ENCODE measurements at regions not wholly inside any gene's neighbourhood (a gene's known extent, or its start where the extent isn't known, plus 50 kb on each side); places are given as distances from the start of the nearest gene placed in this dataset.
"Not testable (repeated sequence)": the region's sequence is repeated elsewhere in the genome, so short reads cannot be mapped to it uniquely, and the experiment has no call there.

DNA sequence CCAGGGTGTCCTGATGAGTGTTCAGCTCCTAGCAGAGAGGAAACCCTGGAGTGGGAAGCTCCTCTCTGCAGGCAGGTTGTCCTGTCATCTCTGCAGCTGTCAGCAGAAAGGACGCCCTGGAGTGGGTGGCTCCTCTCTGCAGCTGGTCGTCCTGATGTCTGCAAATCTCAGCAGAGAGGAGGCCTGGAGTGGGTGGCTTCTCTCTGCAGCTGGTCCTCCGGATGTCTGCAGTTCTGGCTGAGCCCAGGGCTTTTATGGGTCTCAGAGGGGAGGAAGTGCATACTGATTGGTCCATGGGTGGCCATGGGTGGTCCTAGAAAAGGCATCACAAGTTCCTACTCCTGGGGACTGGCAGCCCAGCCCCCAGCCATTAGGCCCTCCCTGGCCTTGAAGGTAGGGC lies 102.6 kb upstream of the BNIP2 start:
- in situ Hi-C loops (cut with MboI; ENCODE audit: low sequenced_read_pairs), result no loop called here

DNA sequence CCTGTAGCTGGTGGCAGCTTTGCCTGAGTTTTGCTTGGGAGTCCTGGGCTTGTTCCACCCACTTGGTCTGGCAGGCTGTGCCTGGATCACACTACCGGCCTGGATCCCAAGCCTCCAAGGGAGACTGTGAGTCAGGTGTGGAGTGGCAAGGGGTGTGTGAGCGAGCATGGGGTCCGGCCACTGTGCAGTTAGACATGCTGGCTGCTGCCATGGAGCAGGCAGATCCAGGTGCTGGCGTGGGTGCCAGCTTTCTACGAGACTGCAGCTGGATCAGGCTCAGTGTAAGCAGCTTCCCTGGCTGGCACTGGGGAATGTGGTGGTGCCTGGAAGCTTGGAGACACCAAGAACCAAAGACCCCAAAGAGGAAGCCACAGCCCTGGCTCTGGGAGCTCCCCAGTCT lies 102.0 kb upstream of the BNIP2 start:
- in situ Hi-C loops (cut with MboI; ENCODE audit: low sequenced_read_pairs), result no loop called here

GRCh38 chr15:59786466-59786865 lies 97.3 kb upstream of the BNIP2 start:
- in situ Hi-C loops (cut with MboI; ENCODE audit: low sequenced_read_pairs), result not testable (repeated sequence)

DNA sequence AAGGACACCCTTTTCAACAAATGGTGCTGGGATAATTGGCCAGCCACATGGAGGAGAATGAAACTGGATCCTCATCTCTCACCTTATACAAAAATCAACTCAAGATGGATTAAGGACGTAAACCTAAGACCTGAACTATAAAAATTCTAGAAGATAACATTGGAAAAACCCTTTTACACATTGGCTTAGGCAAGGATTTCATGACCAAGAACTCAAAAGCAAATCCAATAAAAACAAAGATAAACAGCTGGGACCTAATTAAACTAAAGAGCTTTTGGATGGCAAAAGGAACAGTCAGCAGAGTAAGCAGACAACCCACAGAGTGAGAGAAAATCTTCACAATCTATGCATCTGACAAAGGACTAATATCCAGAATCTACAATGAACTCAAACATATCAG lies 96.9 kb upstream of the BNIP2 start:
- in situ Hi-C loops (cut with MboI; ENCODE audit: low sequenced_read_pairs), result not testable (repeated sequence)

GRCh38 chr15:59783774-59784520 lies 94.8 kb upstream of the BNIP2 start:
- in situ Hi-C loops (cut with MboI; ENCODE audit: low sequenced_read_pairs), result not testable (repeated sequence)

- in situ Hi-C loops (cut with MboI; ENCODE audit: low sequenced_read_pairs), result no loop called here
Observed at GRCh38 chr15:59779110-59779509, 90.0 kb upstream of the BNIP2 start.

- in situ Hi-C loops (cut with MboI; ENCODE audit: low sequenced_read_pairs), result no loop called here
Observed at GRCh38 chr15:59764775-59765174, 75.7 kb upstream of the BNIP2 start.

GRCh38 chr15:59762558-59762957 lies 73.4 kb upstream of the BNIP2 start:
- in situ Hi-C loops (cut with MboI; ENCODE audit: low sequenced_read_pairs), result no loop called here

GRCh38 chr15:59760256-59760655 lies 71.1 kb upstream of the BNIP2 start:
- in situ Hi-C loops (cut with MboI; ENCODE audit: low sequenced_read_pairs), result not testable (repeated sequence)

DNA sequence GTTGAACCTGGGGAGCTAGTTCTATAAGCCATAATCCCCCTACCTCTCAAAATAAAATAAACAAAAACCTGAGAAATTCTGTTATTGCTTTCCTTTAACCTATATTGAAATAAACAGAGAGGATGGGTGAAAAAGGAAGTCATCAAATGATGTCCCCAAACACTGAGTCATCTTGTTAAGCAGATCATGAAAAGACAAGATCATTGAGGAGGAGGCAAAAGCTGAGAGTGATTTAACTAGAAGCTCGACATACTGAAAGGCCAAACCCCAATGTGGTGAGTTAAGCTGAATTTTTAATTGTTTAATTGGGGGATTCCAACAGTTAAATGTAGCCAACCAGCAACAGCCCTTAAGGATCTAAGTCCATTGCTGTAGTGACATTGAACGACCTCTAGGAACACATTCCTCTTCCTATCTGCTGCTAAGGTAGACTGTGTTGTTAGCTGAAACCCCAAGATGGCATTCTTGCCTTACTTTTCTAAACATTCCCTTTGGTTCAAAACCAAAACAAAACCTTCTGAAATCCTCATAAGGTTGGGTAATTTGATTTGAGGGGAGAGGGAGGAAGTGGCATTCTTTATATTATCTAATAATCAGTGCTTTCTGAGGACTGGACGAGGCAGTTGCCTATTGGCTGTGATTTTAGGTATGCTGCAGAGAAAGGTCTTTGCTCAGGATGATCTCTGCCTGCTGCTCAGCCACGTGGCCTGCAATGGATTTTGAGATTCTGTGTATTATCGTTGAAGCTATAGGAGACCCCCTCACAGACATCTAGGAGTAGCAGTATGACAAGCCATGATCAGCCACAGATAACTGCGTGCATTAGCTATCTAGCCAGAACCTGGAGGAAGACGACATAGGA lies 62.7 kb upstream of the BNIP2 start:
- in situ Hi-C loops (cut with MboI; ENCODE audit: low sequenced_read_pairs), result no loop called here

GRCh38 chr15:59746777-59747176 lies 57.7 kb upstream of the BNIP2 start:
- in situ Hi-C loops (cut with MboI; ENCODE audit: low sequenced_read_pairs), result loop anchor here (25.0 kb wide), 1 partner anchor 566 kb away; no protein-coding TSS in a partner anchor

DNA sequence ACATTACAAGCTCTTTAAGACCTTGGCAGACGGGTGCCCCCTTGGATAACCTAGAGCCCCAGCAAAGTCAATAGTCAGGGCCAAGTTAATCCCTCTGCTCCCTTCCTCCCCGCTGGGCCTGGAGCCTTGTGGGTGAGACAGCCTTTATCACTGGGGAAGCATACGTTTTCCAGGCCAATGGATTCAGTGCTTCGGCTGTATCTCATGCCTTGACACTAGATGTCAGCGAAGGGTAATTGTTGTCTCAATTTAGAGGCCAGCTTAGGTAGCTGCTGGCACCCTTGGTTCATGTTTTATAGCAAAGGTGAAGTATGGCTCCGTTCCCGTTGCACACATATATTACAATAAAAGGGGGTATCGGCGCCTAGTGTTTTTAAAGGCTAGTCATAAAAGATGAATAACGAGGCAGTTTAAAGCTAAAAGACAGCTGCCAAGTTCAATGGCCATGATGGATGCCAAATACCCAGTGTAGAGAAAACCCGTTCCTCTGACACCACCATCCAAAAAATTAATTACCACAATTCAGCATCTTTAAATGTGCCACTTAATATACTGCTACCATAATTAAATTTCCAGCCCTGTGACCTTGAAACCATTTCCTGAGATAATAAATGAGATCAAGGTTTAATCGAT lies 52.3 kb upstream of the BNIP2 start:
- in situ Hi-C loops (cut with MboI; ENCODE audit: low sequenced_read_pairs), result loop anchor here (25.0 kb wide), 1 partner anchor 571 kb away; no protein-coding TSS in a partner anchor

DNA sequence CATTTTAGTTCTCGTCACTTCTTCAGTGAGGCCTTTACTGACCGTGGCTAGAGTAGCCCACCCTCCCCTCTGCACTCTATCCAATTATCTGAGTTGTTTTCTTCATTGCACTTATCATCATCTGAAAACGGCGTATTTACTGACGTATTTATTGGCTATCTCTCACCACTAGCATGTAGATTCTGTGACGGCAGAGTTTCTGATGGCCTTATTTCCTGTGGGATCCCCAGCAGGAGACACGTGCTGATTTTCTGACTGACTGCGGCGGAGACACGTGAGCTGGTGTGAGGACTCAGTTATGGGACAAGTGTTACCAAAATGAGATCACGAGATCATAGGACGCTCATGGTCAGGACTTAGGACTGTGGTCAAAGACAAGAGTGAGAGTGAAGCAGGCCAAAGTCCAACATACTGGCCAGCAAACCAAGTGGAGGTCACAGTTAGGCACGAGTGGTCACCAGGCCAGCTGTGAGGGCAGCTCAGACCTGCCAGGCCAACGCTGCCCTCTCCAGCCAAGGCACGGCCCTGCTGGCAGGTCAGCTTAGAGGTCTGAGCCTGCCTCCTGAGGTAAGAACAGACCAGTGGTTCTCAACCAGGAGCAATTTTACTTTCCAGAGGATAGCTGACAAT lies 50.6 kb upstream of the BNIP2 start:
- in situ Hi-C loops (cut with MboI; ENCODE audit: low sequenced_read_pairs), result loop anchor here (25.0 kb wide), 1 partner anchor 573 kb away; no protein-coding TSS in a partner anchor

Data from HL-60/S4 treated with retinoic acid at 250 ng/mL for 4 days and 3 days (cell line).